SK-MEL-5 (cell line): ENCODE measurements at regions not wholly inside any gene's neighbourhood (a gene's known extent, or its start where the extent isn't known, plus 50 kb on each side); places are given as distances from the start of the nearest gene placed in this dataset.
"Not testable (repeated sequence)": the region's sequence is repeated elsewhere in the genome, so short reads cannot be mapped to it uniquely, and the experiment has no call there.

Experiments
- DNase-seq: peaks from one replicate; pipeline ENCODE4 v3.0.0-alpha.2; 2016; ENCODE audit warnings: low read depth, low spot score
- in situ Hi-C: cut with HindIII; loops from 2 replicates; pipeline ENCODE4 v1.10.0; 2016; ENCODE audit warnings: low sequenced_read_pairs, high pct_unique_total_duplicates, low pct_unique_long_range_greater_than_20kb

GRCh38 chrX:117843749-117844148 is 272.9 kb downstream of the KLHL13 start:
- in situ Hi-C loops = no loop called here
- no peak for DNase-seq

GRCh38 chrX:117840645-117841044 is 276.0 kb downstream of the KLHL13 start:
- in situ Hi-C loops = no loop called here
- no peak for DNase-seq

GRCh38 chrX:117839544-117839943 is 277.1 kb downstream of the KLHL13 start:
- DNase-seq = no peak
- in situ Hi-C loops = no loop called here

- in situ Hi-C loops = no loop called here
- DNase-seq = no peak
These were observed 277.9 kb downstream of the KLHL13 start for GRCh38 chrX:117838581-117839331.

- DNase-seq = no peak
- in situ Hi-C loops = no loop called here
These were observed 281.6 kb downstream of the KLHL13 start for GRCh38 chrX:117835034-117835433.

- in situ Hi-C loops = no loop called here
- no peak for DNase-seq
These were observed 282.5 kb downstream of the KLHL13 start for GRCh38 chrX:117834076-117834475.

- in situ Hi-C loops, DNase-seq: not testable (repeated sequence)
These were observed 295.1 kb downstream of the KLHL13 start for GRCh38 chrX:117821472-117821871.

GRCh38 chrX:117808426-117808825 is 308.2 kb downstream of the KLHL13 start:
- DNase-seq = no peak

GRCh38 chrX:117803463-117803862 is 313.1 kb downstream of the KLHL13 start:
- in situ Hi-C loops = no loop called here
- no peak for DNase-seq

More at GRCh38 chrX:117808426-117808825, 308.2 kb downstream of the KLHL13 start:
- in situ Hi-C loops = no loop called here

GRCh38 chrX:117788339-117788738 is 328.3 kb downstream of the KLHL13 start:
- no peak for DNase-seq
- in situ Hi-C loops = no loop called here

- in situ Hi-C loops = no loop called here
- no peak for DNase-seq
These were observed 345.2 kb downstream of the KLHL13 start for GRCh38 chrX:117771384-117771783.

GRCh38 chrX:117768861-117769604 is 347.6 kb downstream of the KLHL13 start:
- in situ Hi-C loops = no loop called here
- no peak for DNase-seq

GRCh38 chrX:117765211-117765610 is 351.4 kb downstream of the KLHL13 start:
- no peak for DNase-seq
- in situ Hi-C loops = no loop called here

GRCh38 chrX:117752745-117753144 is 363.9 kb downstream of the KLHL13 start:
- no peak for DNase-seq
- in situ Hi-C loops = no loop called here

- in situ Hi-C loops = no loop called here
These were observed 365.5 kb downstream of the KLHL13 start for GRCh38 chrX:117751155-117751554.

GRCh38 chrX:117744958-117745357 is 371.7 kb downstream of the KLHL13 start:
- DNase-seq = no peak
- in situ Hi-C loops = no loop called here

More at GRCh38 chrX:117751155-117751554, 365.5 kb downstream of the KLHL13 start:
- no peak for DNase-seq

GRCh38 chrX:117743469-117744251 is 372.9 kb downstream of the KLHL13 start:
- in situ Hi-C loops = no loop called here
- peak; percentile 32 for DNase-seq

GRCh38 chrX:117713411-117713810 is 403.2 kb downstream of the KLHL13 start:
- in situ Hi-C loops = no loop called here
- no peak for DNase-seq
